NCI-H1436 treated with DMSO at 0.1 percent for 48 hours (cell line): ENCODE measurements at regions not wholly inside any gene's neighbourhood (a gene's known extent, or its start where the extent isn't known, plus 50 kb on each side); places are given as distances from the start of the nearest gene placed in this dataset.
"Not testable (repeated sequence)": the region's sequence is repeated elsewhere in the genome, so short reads cannot be mapped to it uniquely, and the experiment has no call there.

Experiments used
- DNase-seq: peaks from one replicate; lab custom pipeline; 2025; lab: John Stamatoyannopoulos, UW

DNA sequence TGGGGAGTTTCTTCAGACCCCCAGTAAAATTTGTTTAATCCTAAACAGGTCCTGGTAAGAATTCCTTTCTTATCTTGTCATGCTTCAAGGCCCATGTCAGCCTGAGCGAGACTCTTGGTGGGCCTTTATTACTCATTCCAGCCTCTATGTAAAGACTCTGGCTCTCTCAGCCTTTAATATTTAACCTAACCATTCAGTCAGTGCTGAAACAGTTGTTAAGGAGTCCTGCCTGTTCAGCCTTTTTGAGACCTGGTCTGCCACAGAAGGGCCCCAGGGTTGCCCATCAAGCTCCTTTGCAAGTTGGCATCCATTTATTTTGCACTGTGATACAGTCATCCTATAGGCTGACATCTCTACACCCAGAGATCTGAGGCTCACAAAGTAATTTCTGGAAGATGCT is 107.7 kb upstream of the VANGL1 start:
- no peak for DNase-seq

DNA sequence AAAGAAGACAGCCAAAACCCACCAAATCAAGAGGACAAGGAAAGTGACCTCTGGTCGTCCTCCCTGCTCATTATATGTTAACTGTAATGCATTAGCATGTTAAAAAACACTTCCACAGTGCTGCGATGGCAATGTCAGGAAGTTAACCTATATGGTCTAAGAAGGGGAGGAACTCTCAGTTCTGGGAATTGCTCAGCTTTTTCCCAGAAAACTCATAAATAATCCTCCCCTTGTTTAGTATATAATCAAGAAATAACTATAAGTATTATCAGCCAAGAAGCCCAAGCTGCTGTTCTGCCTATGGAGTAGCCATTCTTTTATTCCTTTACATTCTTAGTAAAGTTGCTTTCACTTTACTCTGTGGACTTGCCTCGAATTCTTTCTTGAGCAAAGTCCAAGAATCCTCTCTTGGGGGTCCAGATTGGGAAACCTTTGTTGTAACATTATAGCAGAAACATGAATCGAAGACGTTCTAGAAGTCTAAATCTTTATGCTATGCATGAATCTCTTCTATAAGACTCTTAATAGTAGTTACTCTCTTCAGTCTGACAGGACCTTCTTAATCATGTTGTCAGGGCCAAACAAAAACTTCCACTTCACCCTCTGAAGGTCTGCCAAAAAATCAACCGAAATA is 110.0 kb upstream of the VANGL1 start:
- no peak for DNase-seq

DNA sequence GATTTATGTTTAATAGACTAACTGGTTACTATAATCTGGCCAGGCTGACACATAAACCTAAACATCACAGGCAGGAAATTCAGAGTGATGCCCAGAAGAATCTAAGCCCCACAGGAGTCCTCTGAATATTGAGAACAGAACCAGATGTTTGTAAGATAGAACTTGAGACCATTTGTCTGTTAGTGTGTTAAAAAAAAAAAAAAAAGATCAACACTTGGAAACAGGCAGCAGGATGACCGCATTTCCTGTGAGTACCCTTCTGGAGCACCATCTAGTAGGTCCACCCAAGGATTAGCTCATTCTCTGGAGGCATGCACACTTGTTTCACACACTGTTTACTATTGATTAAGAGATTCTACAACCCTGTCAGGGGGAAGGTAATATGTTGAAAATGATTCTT is 111.4 kb upstream of the VANGL1 start:
- DNase-seq, result no peak

DNA sequence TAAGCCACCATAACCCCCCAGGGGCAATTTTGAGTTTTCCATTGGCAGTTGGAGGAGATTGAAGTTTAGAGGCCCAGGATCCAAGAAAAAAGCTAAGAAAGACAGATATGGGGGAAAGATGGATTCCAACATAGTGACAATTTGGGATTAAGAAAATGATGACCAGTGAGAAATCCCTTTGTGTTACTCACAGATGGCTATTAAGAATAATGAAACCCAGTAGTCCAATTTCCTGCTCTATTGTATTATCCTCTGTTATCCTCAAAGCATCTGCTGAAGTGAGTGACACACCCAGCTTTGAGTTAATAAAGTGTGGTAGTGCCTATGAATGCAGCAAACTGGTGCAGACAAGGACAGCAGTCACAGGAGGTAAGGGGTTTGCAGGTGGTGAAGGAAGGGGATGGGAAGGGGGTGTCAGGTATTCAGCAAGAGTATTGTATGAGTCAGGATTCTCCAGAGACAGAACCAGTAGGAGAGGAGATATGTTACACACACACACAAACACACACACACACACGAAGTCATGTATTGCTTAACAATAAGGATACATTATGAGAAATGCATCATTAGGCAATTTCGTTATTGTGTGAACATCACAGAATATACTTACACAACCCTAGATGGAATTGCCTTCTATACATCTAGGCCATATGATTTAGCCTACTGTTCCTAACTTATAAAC is 112.4 kb upstream of the VANGL1 start:
- no peak for DNase-seq

DNA sequence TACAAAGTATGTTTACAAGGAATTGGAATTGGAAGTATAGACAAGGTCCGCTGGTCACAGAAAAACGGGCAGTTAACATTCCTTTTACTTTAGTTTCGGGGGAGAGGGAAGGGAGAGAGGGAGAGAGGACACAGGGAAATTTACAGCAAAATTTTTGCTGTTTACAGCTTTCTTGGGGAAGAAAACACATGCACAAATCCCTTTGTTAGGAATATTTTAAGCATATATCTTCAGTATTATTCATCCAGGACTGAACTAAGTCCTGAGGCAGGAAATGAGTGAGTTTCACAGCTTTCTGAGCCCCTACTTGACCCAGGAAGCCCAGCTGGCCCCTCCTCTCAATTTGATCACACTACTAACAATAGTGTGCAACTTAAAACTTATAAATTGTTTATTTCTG is 113.4 kb upstream of the VANGL1 start:
- not testable (repeated sequence) for DNase-seq

DNA sequence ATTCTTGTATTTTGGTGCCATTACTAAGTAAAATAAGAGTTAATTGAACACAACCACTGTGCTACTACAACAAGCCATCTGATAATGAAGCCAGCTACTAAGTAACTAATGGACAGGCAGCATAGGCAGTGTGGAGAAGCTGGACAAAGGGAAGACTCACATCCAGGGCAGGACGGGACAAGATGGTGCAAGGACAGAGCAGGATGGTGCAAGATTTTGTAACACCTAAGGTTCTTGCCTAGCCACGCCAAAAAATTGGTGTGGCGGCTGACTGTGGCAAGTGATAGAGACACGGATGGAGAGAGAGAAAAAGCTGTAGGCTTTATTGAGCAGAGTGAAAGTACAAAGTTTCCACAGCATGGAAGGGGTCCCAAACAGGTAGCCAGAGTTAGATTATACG is 114.0 kb upstream of the VANGL1 start:
- DNase-seq, result no peak

DNA sequence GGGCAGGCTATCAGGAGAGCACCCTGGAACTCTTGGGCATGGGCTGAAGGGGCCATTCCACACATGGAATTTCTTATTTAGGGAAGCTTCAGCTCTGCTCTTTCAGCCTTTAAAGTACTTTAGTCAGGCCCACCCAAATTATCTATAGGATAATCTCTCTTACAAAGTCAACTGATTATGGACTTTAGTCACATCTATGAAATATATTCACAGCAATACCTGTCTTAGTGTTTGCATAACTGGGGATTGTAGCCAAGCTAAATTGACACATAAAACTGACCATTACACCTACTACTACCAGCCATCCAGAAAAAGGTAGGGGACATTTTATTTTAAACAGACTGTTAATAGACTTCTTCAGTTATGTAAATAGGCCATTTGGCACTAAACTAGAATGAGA is 114.9 kb upstream of the VANGL1 start:
- no peak for DNase-seq

DNA sequence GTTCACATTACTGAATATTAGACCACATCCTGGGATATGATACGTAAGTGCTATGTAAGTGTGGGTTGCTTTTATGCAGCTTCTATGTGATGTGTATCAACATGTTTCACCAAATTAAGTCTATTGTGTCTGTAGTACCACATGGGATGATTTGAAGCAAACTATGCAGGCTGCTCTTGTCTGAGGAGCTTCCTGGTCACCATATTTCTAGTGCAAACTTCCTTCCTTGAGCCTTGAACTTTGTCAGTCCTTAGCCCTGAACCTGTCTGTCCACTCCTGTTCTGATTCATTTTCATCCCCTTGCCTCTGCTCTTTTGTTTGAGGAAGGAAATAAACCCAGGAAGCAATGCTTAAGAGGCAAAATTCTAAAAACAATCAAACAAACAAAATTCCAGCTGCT is 117.5 kb upstream of the VANGL1 start:
- DNase-seq, result no peak

DNA sequence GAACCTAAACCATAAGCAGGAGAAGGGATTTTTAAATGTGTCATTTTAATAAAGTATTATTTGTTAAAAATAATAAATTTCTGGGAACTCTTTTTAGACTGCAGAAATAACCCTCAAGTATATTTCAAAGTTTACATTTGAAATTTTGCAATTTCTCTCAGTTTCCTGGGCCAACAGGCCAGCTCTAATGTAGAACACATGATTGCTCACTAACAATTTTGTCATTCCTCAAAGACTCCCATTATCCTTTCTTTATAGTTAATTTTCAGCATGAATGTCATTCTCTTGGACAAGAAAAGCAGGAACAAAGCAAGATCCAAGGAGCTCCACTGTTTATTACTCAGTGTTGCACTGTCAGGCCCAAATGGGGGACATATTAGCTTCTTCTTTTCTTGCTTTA is 119.4 kb upstream of the VANGL1 start:
- DNase-seq, result no peak

DNA sequence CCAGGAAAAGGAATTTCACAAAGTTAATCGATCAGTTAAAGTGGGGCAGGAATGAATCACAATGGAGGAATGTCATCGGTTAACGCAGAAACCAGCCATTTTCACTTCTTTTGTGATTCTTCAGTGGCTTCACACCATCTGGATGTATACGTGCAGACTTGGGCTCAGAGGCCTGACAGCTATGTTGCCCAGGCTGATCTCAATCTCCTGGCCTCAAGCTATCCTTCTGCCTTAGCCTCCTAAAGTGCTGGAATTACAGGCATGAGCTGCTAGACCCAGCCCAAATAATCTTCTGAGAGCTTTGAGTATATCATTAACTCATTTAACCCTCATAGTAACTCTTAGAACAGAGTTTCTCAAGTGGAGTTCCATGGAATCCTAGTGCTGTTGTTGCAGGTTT is 126.5 kb upstream of the VANGL1 start:
- DNase-seq, result no peak

DNA sequence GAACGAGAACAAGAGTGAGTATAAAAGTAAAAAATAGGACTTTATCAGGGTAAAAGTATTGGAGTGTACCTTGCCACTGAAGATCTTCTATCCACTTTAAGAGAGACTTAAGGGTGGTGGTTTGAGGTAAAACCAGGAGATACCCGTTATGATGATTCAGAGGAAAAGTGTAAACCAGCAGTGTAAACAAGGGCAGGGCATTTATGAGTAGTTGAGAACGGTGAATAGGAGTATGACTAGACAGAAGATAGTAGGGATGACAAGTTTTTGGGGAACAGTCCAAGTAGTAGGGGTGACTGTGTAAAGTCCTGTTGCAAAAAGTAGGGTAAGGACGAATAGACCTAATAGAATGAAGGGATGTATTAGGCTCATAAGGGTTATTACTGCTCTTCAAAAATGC is 131.5 kb upstream of the VANGL1 start:
- not testable (repeated sequence) for DNase-seq

DNA sequence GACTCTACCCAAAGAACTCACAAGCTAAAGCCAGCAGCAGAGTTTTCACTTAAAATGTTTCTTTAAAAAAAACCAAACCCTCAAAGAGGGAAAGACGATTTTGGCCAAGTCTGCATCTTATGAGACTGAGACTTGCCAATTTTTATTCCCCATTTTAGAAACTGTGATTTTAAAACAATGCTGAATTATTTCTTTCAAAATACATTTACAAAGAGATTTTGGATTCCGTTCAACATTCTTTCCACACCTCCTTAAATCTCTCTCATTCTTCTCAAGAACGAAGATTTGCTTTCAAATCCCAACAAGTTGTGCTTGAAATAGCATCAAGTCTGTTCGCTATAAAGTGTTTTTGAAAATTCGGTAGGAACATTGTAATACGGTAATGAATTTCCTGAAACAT is 133.9 kb upstream of the VANGL1 start:
- DNase-seq, result no peak

DNA sequence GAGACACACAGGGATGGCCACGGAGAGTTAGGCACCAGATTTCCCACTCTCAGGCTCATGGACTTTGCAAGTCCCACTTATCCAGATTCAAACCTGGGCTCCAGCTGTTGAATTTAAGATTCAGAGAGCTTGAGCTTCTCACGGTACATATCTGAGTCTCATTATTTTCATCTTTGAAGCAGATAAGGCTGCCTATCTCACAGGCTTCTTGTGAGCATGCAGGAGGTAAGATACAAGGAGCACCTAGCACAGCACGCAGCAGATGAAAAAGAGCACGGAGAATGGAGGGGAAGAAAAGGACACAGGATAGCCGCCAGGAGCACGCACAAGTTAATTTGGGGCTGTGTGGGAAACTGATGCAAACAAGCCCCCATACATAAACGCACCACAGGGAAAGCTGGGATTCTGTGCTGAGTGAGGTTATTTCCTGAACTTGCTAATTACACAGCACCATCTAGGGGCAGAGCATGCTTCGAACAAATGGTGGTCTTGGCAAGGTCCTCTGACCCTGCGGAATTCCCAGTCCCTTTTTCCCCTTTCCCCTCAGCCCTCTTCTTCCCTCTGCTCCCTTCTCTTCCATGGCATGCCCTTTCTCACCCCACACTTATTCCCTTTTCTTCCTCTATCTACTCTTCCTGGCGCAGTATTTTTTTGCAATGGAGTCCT is 134.7 kb upstream of the VANGL1 start:
- no peak for DNase-seq

DNA sequence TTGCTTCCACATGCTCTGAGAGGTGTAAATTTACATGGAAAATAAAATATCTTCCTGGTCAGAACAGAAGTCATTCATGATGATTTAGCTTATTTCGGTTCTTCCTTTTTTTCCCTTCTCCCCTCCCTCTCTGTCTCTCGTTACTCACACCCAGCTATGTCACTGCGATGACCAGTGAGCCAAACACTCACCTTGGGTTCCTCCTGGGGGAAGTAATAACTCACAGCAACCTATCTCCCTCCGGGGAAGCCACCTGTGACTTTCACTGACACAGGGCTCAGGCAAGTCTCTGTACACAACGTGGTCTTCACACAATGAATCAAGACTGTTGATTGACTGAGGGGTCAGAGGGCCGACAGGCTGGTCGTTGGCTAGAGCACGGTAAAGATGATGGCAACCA is 135.3 kb upstream of the VANGL1 start:
- no peak for DNase-seq

DNA sequence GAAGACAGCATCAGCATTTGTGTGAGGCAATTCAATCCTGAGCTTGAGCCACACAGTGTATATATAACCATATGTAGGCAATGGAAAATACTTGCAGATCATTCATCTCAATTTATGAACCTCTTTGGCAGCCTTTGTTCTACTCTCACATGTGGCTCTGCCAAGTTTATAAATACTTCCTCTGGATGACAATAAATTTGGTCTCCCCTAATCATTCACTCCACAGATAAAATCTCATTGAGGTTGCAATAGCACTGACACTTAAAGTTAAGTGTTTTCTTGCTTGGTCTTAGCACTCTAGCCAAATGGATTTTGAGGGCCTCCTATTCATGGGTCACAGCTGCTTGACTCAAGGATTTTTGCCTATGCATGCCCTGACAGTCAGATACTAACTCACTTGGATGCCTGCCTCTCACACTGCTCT is 136.6 kb upstream of the VANGL1 start:
- DNase-seq, result no peak

DNA sequence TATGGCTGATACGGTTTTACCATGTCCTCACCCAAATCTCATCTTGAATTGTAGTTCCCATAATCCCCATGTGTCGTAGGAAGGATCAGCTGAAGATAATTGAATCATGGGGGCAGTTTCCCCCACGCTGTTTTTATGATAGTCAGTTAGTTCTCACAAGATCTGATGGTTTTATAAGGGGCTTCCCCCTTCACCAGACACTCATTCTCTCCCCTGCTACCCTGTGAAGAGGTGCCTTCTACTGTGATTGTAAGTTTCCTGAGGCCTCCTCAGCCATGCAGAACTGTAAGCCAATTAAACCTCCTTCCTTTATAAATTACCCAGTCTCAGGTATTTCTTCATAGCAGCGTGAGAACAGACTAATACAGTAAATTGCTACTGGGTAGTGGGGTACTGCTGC is 139.6 kb upstream of the VANGL1 start:
- DNase-seq, result not testable (repeated sequence)

DNA sequence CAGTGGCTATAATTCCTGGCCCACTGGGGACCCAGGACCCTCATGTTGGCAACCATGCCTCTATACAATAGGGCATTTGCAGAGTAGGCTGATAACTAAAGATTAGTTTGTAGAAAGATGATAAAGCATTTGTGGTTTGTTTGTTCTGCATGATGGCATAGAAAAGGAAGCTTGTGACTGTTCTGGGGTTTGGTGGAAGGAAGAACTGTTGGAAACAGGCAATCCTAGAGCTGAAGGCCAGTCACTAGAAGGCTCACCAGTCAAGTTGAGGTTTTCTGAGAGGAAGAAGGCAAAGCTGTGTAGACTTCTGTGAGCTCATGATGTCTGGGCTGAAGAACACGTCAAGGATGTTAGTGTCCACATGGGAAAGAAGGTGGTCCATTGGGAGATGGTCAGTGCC is 140.3 kb upstream of the VANGL1 start:
- no peak for DNase-seq

DNA sequence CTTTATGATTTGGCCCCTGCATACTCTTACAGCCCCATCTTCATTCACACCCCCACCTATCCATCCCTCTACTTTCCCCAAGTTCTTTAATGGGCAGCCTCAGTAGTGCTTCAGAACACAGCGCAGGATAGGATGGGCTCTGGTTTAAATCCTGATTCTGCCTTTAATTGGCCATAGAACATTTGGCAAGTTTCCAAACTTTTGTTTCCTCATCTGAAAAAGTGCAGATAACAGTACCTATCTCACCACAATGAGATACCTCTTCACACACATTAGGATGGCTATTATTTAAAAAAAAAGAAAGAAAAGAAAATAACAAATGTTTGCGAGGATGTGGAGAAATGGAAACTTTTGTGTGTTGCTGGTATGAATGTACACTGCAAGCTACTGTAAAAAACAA is 142.5 kb upstream of the VANGL1 start:
- no peak for DNase-seq

DNA sequence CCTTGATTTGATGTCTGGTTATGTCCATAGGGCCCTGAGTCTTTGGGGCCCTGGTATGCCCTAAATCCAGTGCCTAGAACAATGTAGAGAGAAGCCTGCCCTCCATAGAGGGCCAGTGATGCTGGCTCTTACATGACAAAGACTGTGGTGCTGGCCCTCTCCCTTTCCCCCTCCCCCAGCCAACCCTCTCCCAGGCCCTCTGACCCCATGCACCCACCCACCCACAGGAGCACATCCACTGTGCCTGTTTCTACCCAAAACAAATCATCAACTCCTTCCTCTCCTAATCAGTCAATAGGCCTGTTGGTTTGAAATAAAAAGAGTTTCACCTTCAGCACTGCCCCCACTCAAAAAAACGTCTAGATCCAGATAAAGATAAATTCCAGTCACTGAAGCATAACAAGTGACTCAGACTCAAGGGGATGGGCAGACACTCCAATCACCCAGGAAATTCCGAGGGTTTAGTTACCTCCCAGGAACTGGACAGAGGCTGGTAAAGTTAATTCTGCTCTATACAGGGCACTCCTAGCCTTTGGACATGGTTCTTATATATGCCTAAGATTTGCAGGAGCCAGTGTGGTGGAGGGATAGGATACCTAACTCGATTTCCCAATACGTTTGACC is 144.8 kb upstream of the VANGL1 start:
- DNase-seq, result no peak

DNA sequence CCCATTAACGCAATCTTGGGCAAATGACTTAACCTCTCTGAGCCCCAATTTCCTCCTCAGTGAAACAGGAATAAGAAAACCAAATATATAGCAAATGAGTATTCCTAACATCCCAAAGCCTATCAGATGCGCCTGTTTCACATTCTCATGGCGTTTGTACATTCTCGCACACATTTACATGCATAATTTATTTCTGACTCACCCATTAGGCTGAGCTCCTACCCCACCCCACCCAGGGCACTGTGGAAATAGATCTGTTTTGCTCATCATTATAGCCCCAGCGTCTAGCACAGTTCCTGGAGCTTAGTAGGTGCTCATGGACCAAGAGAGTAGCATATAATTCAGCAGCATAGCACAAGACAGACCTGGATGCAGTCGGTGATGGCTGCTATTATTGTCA is 146.1 kb upstream of the VANGL1 start:
- DNase-seq, result no peak

DNA sequence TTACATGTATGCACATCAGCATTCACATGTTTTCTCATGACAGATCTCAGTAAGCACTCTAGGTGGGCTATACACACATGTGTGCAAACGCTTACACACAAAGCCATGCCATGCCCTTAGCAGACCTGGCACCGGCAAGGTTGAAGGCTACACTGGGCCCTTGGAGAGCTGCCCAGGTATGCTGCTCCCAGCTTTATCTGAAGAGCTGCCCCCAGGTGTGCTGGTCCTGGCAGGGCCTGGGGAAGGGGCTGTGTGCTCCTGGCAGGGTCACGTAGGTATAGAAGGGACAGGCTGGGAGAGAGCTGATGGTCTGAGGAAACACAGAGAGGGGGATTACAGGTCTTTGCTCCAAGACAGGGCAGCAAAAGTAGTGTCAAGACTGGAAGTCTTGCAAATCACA is 146.7 kb upstream of the VANGL1 start:
- no peak for DNase-seq

DNA sequence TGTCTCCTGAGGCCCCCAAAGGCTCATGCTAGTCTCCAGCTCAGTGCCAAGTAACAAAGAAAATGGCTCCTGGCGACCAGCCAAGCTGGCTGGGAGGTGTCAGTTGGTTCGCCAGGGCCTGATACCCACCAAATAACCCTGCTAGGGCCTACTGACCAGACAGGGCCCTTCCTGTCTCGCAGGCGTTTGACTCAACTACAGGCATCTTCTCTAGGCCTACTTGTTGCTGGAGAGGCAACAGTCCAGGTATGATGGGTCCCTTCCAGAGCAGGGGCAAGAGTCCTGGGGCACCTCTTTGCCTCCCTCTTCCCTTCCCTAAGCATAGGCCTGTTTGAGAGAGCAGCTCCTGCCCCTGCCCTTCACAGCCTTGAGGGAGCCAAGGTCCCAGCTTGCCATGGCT is 147.9 kb upstream of the VANGL1 start:
- DNase-seq, result no peak

DNA sequence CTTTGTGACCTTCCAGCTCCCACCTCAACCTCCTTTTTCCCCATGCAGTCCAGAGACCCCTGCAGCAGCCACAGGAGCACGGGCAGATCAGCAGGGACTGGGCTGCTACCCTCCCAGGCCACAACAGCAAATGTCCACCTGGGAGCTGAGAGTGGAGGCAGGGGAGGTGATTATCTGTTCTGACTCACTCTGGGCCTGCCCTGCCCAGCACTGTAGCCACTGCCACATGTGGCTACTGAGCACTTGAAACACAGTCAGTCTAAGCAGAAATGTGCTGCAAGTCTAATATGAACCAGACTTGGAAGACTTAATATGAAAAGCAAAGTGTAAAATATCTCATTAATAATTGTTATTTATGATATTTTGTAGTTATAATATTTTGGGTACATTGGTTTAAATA is 148.9 kb upstream of the VANGL1 start:
- DNase-seq, result no peak
